Astrocyte of the cerebellum (primary cell): ENCODE measurements at regions not wholly inside any gene's neighbourhood (a gene's known extent, or its start where the extent isn't known, plus 50 kb on each side); places are given as distances from the start of the nearest gene placed in this dataset.

Source experiments
- DNase-seq: peaks from one replicate; pipeline ENCODE4 v3.0.0-alpha.2; 2011; ENCODE audit warnings: low read depth
- H3K4me3 ChIP-seq: 2 replicates; pipeline ENCODE4 v1.5.1; 2011; ENCODE audit warnings: mild to moderate bottlenecking, low read depth, low read length, moderate library complexity
- CTCF ChIP-seq: IDR thresholded peaks from 2 replicates; pipeline ENCODE4 v1.5.1; 2012; ENCODE audit warnings: low read length, low read depth, moderate library complexity, mild to moderate bottlenecking; ENCODE audit errors: missing control alignments
- in situ Hi-C: cut with HindIII; loops from 2 replicates; pipeline ENCODE4 v1.10.0; 2017; ENCODE audit warnings: low sequenced_read_pairs

- TF ChIP-seq CTCF = no peak
- in situ Hi-C loops = no loop called here
- no peak overlapping the region for H3K4me3 ChIP-seq
- no peak for DNase-seq
These were observed 70.4 kb upstream of the PTPN1 start for GRCh38 chr20:50439539-50440453.

GRCh38 chr20:50442512-50442911 lies 67.7 kb upstream of the PTPN1 start:
- no peak for DNase-seq
- in situ Hi-C loops = no loop called here
- no peak for TF ChIP-seq CTCF
- H3K4me3 ChIP-seq = no peak overlapping the region

GRCh38 chr20:50445354-50446151 lies 64.6 kb upstream of the PTPN1 start:
- no peak for DNase-seq
- no peak for TF ChIP-seq CTCF
- in situ Hi-C loops = loop anchor here (5.0 kb wide), 2 partner anchors 33 to 72 kb away; no protein-coding TSS in a partner anchor
- H3K4me3 ChIP-seq = no peak overlapping the region

GRCh38 chr20:50446351-50447101 lies 63.7 kb upstream of the PTPN1 start:
- TF ChIP-seq CTCF = no peak
- no peak for DNase-seq
- in situ Hi-C loops = loop anchor here (5.0 kb wide), 2 partner anchors 34 to 71 kb away; no protein-coding TSS in a partner anchor

GRCh38 chr20:50447102-50447804 lies 62.9 kb upstream of the PTPN1 start:
- in situ Hi-C loops = loop anchor here (5.0 kb wide), 2 partner anchors 35 to 70 kb away; no protein-coding TSS in a partner anchor
- no peak overlapping the region for H3K4me3 ChIP-seq
- no peak for TF ChIP-seq CTCF
- DNase-seq = no peak

More at GRCh38 chr20:50446351-50447101, 63.7 kb upstream of the PTPN1 start:
- no peak overlapping the region for H3K4me3 ChIP-seq
